ENCODE measurements at regions not wholly inside any gene's neighbourhood (a gene's known extent, or its start where the extent isn't known, plus 50 kb on each side); places are given as distances from the start of the nearest gene placed in this dataset.

DNA sequence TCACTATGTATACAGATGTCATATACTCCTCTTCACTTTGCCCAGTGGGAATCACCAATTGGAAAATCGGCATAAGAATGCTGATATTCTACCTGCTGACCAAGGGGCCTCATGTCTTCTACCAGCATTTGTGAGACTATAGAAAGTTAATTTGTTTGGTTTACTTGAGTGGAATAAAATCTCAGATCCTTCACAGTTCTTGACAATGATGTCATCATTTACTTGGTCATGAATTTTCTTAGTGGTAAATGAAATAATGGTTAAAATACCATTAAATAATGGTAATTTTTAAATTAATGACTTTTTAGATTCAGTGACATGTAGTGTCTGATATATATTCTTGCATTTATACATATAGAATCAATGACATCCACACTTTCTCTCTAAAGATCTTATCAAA, 1052.6 kb downstream of the ADGRL3 start:
- no peak for TF ChIP-seq CTCF (conservative IDR thresholded peaks at IDR 0.05)
- Mint-ChIP-seq H3K27me3 (peaks cover 3% of the 10 kb centered on the region), H3K9me3 (no peaks in the 10 kb centered on the region), H3K27ac (no peak overlapping the region), H3K4me1 (ENCODE audit: unreplicated experiment) (no peaks in the 10 kb centered on the region), H3K36me3 (no peaks in the 10 kb centered on the region), H3K4me3 (no peak overlapping the region)
- no peak for DNase-seq (ENCODE audit: extremely low spot score, unreplicated experiment)

DNA sequence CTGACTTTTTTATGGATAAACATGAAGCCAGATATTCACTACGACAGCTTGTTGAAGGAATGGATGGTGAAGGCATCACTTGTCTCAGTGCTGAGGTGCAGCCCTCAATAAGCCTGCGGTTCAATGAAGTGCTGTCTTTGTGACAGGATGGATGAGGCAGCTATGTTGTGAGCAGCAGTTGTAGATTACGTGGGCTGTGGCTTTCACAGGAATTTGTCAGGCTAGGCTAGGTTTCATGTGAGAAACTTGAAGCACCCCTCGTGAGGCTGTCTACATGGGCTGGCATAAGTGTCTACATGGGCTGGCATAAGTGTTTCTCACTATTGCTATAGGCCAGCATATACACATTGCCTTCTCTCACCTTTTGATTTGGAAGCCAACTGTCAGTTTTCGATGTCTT, 1050.0 kb downstream of the ADGRL3 start:
- no peak overlapping the region for H3K27ac Mint-ChIP-seq
- H3K9me3 Mint-ChIP-seq: no peaks in the 10 kb centered on the region
- H3K27me3 Mint-ChIP-seq: peaks cover 5% of the 10 kb centered on the region
- DNase-seq (ENCODE audit: extremely low spot score, unreplicated experiment): no peak
- no peak for TF ChIP-seq CTCF (conservative IDR thresholded peaks at IDR 0.05)
- no peaks in the 10 kb centered on the region for H3K4me1 Mint-ChIP-seq (ENCODE audit: unreplicated experiment)
- H3K36me3 Mint-ChIP-seq: no peaks in the 10 kb centered on the region
- no peak overlapping the region for H3K4me3 Mint-ChIP-seq

GRCh38 chr4:62243895-62244294, 1043.8 kb downstream of the ADGRL3 start:
- H3K4me3 Mint-ChIP-seq: no peak overlapping the region
- no peaks in the 10 kb centered on the region for H3K36me3 Mint-ChIP-seq
- H3K27me3 Mint-ChIP-seq: peaks cover 18% of the 10 kb centered on the region
- no peaks in the 10 kb centered on the region for H3K9me3 Mint-ChIP-seq
- TF ChIP-seq CTCF (conservative IDR thresholded peaks at IDR 0.05): no peak
- no peak overlapping the region for H3K27ac Mint-ChIP-seq
- DNase-seq (ENCODE audit: extremely low spot score, unreplicated experiment): no peak
- no peaks in the 10 kb centered on the region for H3K4me1 Mint-ChIP-seq (ENCODE audit: unreplicated experiment)

DNA sequence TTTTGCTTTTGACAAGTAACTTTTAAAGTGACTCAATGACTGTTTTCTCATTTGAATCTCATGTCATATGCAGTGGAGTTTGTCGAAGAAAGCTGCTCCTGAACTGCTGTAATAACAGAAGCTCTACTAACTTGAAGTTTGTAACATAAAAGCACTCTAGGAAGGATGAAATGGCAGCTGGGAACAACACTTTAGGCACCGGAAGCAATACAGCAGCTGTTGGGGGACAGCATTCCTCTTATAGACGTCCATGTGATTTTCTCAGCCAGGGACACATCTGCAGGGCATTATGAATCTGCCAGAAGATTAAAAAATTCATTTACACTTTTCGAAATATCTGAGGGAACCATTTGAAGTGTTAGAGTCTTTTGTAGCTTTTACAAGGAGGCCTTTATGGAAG, 1035.8 kb downstream of the ADGRL3 start:
- no peaks in the 10 kb centered on the region for H3K9me3 Mint-ChIP-seq
- H3K27ac Mint-ChIP-seq: no peak overlapping the region
- no peaks in the 10 kb centered on the region for H3K36me3 Mint-ChIP-seq
- no peak for DNase-seq (ENCODE audit: extremely low spot score, unreplicated experiment)
- H3K4me3 Mint-ChIP-seq: no peak overlapping the region
- H3K27me3 Mint-ChIP-seq: peaks cover 18% of the 10 kb centered on the region
- H3K4me1 Mint-ChIP-seq (ENCODE audit: unreplicated experiment): peaks cover 11% of the 10 kb centered on the region
- no peak for TF ChIP-seq CTCF (conservative IDR thresholded peaks at IDR 0.05)

DNA sequence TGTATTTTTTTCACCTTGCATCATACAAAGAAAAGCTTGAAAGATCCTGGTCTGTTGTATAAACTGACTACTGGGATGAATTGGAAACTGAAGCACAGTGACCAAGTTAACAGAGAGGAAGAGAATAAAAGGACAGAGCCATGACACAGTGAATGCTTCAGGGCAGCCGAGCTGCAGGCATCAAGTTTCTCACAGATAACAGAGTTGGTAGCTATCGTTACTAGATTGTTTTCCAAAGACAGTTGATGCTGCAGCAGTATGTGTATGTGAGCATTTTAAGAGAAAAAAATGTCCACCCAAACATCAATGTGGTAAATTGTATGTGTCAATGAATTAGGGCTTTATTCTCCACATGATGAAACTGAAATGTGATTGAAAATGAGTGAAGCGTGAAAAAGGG, 1032.7 kb downstream of the ADGRL3 start:
- no peaks in the 10 kb centered on the region for H3K9me3 Mint-ChIP-seq
- H3K4me1 Mint-ChIP-seq (ENCODE audit: unreplicated experiment): peaks cover 11% of the 10 kb centered on the region
- H3K4me3 Mint-ChIP-seq: no peak overlapping the region
- no peaks in the 10 kb centered on the region for H3K36me3 Mint-ChIP-seq
- H3K27me3 Mint-ChIP-seq: peaks cover 13% of the 10 kb centered on the region
- TF ChIP-seq CTCF (conservative IDR thresholded peaks at IDR 0.05): no peak
- no peak overlapping the region for H3K27ac Mint-ChIP-seq
- DNase-seq (ENCODE audit: extremely low spot score, unreplicated experiment): no peak

- H3K27me3 Mint-ChIP-seq: peaks cover 10% of the 10 kb centered on the region
- H3K4me1 Mint-ChIP-seq (ENCODE audit: unreplicated experiment): peaks cover 11% of the 10 kb centered on the region
- TF ChIP-seq CTCF (conservative IDR thresholded peaks at IDR 0.05): no peak
- DNase-seq (ENCODE audit: extremely low spot score, unreplicated experiment): no peak
- no peak overlapping the region for H3K4me3 Mint-ChIP-seq
- no peak overlapping the region for H3K27ac Mint-ChIP-seq
- H3K9me3 Mint-ChIP-seq: no peaks in the 10 kb centered on the region
- no peaks in the 10 kb centered on the region for H3K36me3 Mint-ChIP-seq
Measured at GRCh38 chr4:62231994-62232393, 1031.9 kb downstream of the ADGRL3 start.
